MM.1S (cell line): ENCODE measurements at regions not wholly inside any gene's neighbourhood (a gene's known extent, or its start where the extent isn't known, plus 50 kb on each side); places are given as distances from the start of the nearest gene placed in this dataset.

Source experiments
- CTCF ChIP-seq: fragments of 300-600 bp; sonication (generic); IDR thresholded peaks from 2 replicates; pipeline ENCODE4 v1.5.1; 2016; ENCODE audit warnings: antibody characterized with exemption, low read length, mixed read lengths
- EZH2 ChIP-seq: fragments of 300-600 bp; sonication (generic); optimal IDR thresholded peaks from 2 replicates; pipeline ENCODE3; 2017; ENCODE audit warnings: low read depth, mild to moderate bottlenecking, antibody characterized with exemption, low read length, mixed read lengths
- EZH2phosphoT487 ChIP-seq: fragments of 300-600 bp; sonication (generic); IDR thresholded peaks from 2 replicates; pipeline ENCODE4 v1.6.1; 2018; ENCODE audit warnings: antibody characterized with exemption, low read length

- no peak for TF ChIP-seq CTCF
- no peak for TF ChIP-seq EZH2
- no peak for TF ChIP-seq EZH2phosphoT487
Measured at GRCh38 chr2:24411488-24412151, 51.3 kb upstream of the ITSN2 start.
